GM18505 (cell line): ENCODE measurements at regions not wholly inside any gene's neighbourhood (a gene's known extent, or its start where the extent isn't known, plus 50 kb on each side); places are given as distances from the start of the nearest gene placed in this dataset.
"Not testable (repeated sequence)": the region's sequence is repeated elsewhere in the genome, so short reads cannot be mapped to it uniquely, and the experiment has no call there.

Experiments used
- ATAC-seq: cut with Tn5 transposase; IDR thresholded peaks from one replicate; pipeline ENCODE4 v1.9.1; 2021; ENCODE audit not compliant: unreplicated experiment
- POLR2A ChIP-seq: IDR thresholded peaks from 4 replicates; pipeline ENCODE4 v1.6.1; 2011; ENCODE audit warnings: borderline replicate concordance; ENCODE audit not compliant: insufficient read depth, insufficient read length; ENCODE audit errors: extremely low read depth

- no peak for ATAC-seq
- TF ChIP-seq POLR2A: no peak
Measured at GRCh38 chr20:4326195-4327065, 77.3 kb upstream of the ADRA1D start.

GRCh38 chr20:4325548-4326187 lies 76.6 kb upstream of the ADRA1D start:
- ATAC-seq: no peak
- TF ChIP-seq POLR2A: no peak

DNA sequence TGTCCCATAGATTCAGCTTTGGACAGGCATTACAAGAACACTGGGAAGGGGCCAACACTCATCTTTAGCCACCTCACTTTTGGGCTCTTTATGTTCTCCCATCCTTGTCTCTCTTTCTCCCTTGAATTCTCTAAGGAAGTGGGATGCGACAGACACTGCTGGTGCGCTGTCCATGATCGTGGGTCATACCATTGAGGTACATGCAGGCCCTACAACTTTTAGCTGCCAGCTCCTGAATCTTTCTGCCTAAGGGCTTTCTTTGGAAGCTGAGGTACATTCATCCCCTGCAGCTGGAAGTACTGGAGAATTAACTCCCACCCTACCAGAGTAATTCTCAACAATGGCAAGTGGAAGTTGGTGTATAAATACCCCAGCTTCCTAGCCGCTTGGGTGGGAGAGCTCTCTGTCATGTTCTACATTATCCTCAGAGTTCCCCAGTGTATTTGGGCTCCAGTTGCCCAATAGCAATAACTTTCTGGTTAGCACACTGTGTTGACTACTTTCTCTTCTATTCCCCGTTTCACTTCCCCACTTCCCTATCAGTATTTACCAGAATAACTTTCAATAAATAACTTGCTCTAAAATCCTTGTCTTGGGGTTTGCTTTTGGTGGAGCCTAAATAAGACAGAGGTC lies 75.6 kb upstream of the ADRA1D start:
- ATAC-seq: no peak

DNA sequence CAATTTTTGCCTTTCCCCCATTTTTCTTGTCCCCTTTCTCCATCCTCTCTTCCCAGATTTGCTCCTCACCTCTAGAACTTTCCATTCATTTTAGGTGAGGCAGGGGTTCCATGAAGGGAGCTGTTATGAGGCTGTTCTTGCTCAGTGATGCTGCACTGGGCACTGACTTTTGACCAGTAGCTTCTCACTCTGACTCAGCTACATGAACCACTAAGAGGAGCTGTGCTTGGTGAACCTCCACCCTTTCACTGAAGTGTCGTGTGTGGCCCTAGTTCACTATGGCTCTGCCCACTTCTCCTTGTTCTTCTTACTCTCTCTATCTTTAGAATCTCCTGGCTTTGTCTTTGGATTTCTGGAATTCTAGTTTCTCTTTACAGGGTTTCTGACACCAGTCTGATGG lies 73.4 kb upstream of the ADRA1D start:
- TF ChIP-seq POLR2A: no peak
- no peak for ATAC-seq

More for the DNA sequence above, 75.6 kb upstream of the ADRA1D start:
- no peak for TF ChIP-seq POLR2A

DNA sequence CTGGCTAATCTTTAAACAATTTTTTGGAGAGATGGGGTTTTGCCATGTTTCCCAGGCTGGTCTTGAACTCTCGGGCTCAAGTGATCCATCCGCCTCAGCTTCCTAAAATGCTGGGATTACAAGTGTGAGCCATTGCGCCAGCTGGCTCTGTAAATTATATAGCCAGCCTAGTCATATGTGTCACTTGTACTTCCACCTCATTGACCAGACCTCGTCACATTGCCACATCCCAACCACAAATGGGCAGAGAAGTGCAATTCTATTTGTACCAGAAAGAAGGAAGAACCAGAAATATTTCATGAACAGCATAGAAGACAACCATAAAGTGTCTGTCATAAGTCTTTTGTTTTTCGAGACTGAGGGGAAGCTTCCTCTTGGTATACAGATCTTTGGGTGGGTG lies 71.2 kb upstream of the ADRA1D start:
- no peak for ATAC-seq
- TF ChIP-seq POLR2A: no peak

GRCh38 chr20:4318891-4319290 lies 69.8 kb upstream of the ADRA1D start:
- TF ChIP-seq POLR2A: no peak
- ATAC-seq: no peak

GRCh38 chr20:4310616-4311015 lies 61.5 kb upstream of the ADRA1D start:
- not testable (repeated sequence) for ATAC-seq

- TF ChIP-seq POLR2A: no peak
Measured at GRCh38 chr20:4306206-4306605, 57.1 kb upstream of the ADRA1D start.

DNA sequence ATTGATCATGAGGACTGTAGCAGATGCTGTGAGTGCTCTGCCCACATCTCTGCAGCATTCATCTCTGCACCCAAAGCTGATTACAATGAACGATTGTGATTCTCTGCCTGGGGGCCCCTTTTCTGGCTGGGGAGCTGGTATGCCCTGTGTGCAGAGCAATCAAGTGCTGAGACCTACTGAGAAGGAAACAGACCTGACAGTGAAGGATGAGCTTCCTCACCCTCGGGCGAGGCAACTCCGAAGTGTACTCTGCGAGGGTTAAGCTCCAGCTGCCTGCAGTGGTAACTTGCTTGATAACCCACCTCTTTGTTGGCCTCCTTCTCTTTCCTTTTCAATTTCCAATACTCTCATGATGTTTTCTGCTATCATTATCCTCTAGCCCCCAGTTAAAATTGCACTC lies 56.0 kb upstream of the ADRA1D start:
- no peak for ATAC-seq
- no peak for TF ChIP-seq POLR2A

More at GRCh38 chr20:4306206-4306605, 57.1 kb upstream of the ADRA1D start:
- ATAC-seq: no peak

GRCh38 chr20:4304601-4305000 lies 55.5 kb upstream of the ADRA1D start:
- no peak for ATAC-seq
- TF ChIP-seq POLR2A: no peak

DNA sequence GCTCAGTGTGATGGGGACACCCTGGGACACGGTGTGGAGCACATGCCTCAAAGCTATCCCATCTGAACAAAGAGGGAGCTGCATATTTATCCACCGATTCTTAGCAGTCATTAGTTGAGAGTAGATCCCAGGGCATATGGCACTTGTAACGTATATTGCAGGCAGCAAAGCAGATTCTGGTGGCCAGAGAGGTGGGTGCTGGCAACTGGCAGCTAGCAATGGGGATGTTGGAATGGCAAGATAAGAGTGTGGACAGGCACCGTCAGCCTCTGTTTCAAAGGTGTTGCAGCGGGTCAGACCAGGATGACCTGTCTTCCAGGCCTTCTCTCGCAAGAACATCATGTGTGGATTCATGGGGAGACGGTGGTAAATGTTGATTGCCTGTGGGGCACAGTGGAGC lies 54.0 kb upstream of the ADRA1D start:
- no peak for TF ChIP-seq POLR2A
- ATAC-seq: no peak

GRCh38 chr20:4300921-4301320 lies 51.8 kb upstream of the ADRA1D start:
- no peak for ATAC-seq
- no peak for TF ChIP-seq POLR2A

DNA sequence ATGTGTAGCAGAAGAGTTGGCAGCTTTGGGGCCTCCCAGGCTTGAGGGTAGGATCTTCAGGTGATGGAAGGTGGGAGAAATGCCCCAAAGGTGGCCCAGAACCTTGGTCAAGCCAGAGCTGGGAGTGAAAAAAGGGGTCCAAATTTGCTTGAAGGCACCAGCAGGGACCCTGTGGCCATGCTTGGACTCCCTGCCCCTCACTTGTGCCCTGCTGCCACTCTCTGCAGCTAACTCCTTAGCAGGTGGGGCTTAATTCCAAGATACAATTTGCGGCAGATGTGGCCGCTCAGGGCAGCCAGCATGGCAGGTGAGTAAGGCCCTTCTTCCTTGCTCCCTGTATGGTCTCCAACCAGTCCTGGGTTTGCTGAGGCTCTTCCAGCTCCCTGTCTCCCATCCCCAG lies 51.3 kb upstream of the ADRA1D start:
- no peak for ATAC-seq
- TF ChIP-seq POLR2A: no peak

- ATAC-seq: no peak
Measured at GRCh38 chr20:4299773-4300172, 50.7 kb upstream of the ADRA1D start.

GRCh38 chr20:4299216-4299615 lies 50.1 kb upstream of the ADRA1D start:
- ATAC-seq: no peak
- TF ChIP-seq POLR2A: no peak

More at GRCh38 chr20:4299773-4300172, 50.7 kb upstream of the ADRA1D start:
- TF ChIP-seq POLR2A: no peak
